Stimulated activated CD8-positive, alpha-beta memory T cell treated with anti-CD3 and anti-CD28 coated beads, Interleukin-2, amount 100 ng/mL, for 1 hour (primary cell): ENCODE measurements at regions not wholly inside any gene's neighbourhood (a gene's known extent, or its start where the extent isn't known, plus 50 kb on each side); places are given as distances from the start of the nearest gene placed in this dataset.

Source experiments
- DNase-seq, 2 donors: peaks; one replicate each; pipeline ENCODE4 v3.0.0-alpha.2; 2020; ENCODE audit warnings: low read depth in 2 of 2

GRCh38 chr14:39998114-39998513 is 565.9 kb upstream of the FBXO33 start:
- DNase-seq, result no peak

GRCh38 chr14:39991041-39991440 is 558.8 kb upstream of the FBXO33 start:
- DNase-seq, result no peak

- DNase-seq, result no peak
These were observed 556.7 kb upstream of the FBXO33 start for GRCh38 chr14:39988939-39989338.

GRCh38 chr14:39984323-39984722 is 552.1 kb upstream of the FBXO33 start:
- no peak for DNase-seq

GRCh38 chr14:39977198-39977597 is 545.0 kb upstream of the FBXO33 start:
- no peak for DNase-seq

- no peak for DNase-seq
These were observed 541.8 kb upstream of the FBXO33 start for GRCh38 chr14:39974036-39974435.

- no peak for DNase-seq
These were observed 540.5 kb upstream of the FBXO33 start for GRCh38 chr14:39972704-39973103.

GRCh38 chr14:39967885-39968284 is 535.7 kb upstream of the FBXO33 start:
- DNase-seq, result no peak

GRCh38 chr14:39957987-39958386 is 525.8 kb upstream of the FBXO33 start:
- no peak for DNase-seq

- no peak for DNase-seq
These were observed 525.1 kb upstream of the FBXO33 start for GRCh38 chr14:39957290-39957689.

GRCh38 chr14:39956372-39956771 is 524.1 kb upstream of the FBXO33 start:
- no peak for DNase-seq

GRCh38 chr14:39948235-39948634 is 516.0 kb upstream of the FBXO33 start:
- no peak for DNase-seq

GRCh38 chr14:39946807-39947206 is 514.6 kb upstream of the FBXO33 start:
- DNase-seq, result no peak

- DNase-seq, result no peak
These were observed 506.8 kb upstream of the FBXO33 start for GRCh38 chr14:39939023-39939422.

GRCh38 chr14:39912192-39913100 is 480.2 kb upstream of the FBXO33 start:
- DNase-seq, result no peak

GRCh38 chr14:39897657-39898056 is 465.4 kb upstream of the FBXO33 start:
- DNase-seq, result no peak

- DNase-seq, result no peak
These were observed 457.8 kb upstream of the FBXO33 start for GRCh38 chr14:39890026-39890425.

GRCh38 chr14:39884091-39884490 is 451.9 kb upstream of the FBXO33 start:
- no peak for DNase-seq

- no peak for DNase-seq
These were observed 448.7 kb upstream of the FBXO33 start for GRCh38 chr14:39880965-39881364.

GRCh38 chr14:39880106-39880695 is 448.0 kb upstream of the FBXO33 start:
- no peak for DNase-seq

- DNase-seq, result no peak
These were observed 445.5 kb upstream of the FBXO33 start for GRCh38 chr14:39877577-39878190.

GRCh38 chr14:39876916-39877315 is 444.7 kb upstream of the FBXO33 start:
- no peak for DNase-seq

GRCh38 chr14:39875028-39875427 is 442.8 kb upstream of the FBXO33 start:
- DNase-seq, result no peak
